ENCODE measurements at regions not wholly inside any gene's neighbourhood (a gene's known extent, or its start where the extent isn't known, plus 50 kb on each side); places are given as distances from the start of the nearest gene placed in this dataset.

DNA sequence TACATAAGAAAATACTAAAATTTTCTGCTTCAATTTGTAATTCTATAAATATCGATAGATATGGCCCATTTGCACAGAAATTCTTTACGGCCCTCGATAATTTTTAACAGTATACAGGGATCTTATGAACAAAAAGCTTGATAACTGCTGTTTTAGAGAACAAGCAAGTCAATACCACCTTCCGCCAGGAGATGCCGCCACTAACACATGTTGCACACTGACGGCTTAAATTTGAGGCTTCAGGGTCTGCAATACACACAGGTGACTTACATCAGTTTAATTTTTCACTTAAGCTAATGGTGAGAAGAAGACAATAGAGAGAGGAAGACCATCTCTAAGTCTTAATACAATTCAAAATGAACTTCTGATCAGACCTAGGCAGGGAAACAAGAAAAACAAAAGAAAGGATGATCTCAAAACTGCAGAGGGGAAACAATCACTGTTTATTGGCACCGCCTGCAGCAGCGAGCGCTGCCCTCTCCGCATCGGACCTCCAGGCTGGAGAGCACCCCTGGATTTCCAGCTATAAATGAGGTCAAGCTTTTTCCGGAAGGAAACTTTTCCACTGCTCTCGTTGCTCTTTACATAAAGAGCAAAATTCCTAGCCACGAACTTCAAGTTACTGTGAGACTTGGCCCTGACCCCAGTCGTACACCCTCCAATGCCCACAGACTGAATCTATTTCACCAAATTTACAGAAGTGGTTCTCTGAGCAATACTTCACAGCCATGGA lies 53.9 kb downstream of the OTOR start:
- H3K4me3 Mint-ChIP-seq, result no peak overlapping the region
- CTCF ChIA-PET, result interaction anchor here (0.9 to 3.2 kb wide), 6 partner anchors 9 to 629 kb away, joined by 4 to 48 read pairs (median 4); no protein-coding TSS in a partner anchor
- intact Hi-C loops (cut with micrococcal nuclease), result loop anchor here (1.0 to 5.0 kb wide), 3 partner anchors 19 to 1475 kb away; no protein-coding TSS in a partner anchor
- peak; percentile 37 for ATAC-seq (ENCODE audit: low read depth)
- no peaks in the 10 kb centered on the region for H3K36me3 Mint-ChIP-seq (ENCODE audit: low read depth)
- POLR2A ChIA-PET, result no interaction called here
- H3K9me3 Mint-ChIP-seq, result no peaks in the 10 kb centered on the region
- peak; percentile 84 for TF ChIP-seq CTCF (IDR thresholded peaks at IDR 0.05)
- peaks cover 33% of the 10 kb centered on the region for H3K27me3 Mint-ChIP-seq
- H3K27ac Mint-ChIP-seq, result no peak overlapping the region
- peak; percentile 30 for DNase-seq
- no peaks in the 10 kb centered on the region for H3K4me1 Mint-ChIP-seq

DNA sequence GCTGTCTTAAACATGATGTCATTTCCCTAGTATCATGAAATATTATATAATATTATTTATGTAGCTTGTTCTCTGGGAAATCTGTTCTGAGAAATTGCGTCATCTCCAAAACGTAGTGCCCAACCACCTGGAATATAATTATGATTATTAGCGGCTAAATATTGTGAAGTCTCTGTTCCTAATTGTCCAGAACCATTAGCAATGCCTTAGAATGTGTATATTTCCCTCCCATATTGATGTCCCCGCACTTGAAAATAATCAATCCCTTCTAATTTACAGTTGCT lies 54.4 kb downstream of the OTOR start:
- Mint-ChIP-seq H3K4me1 (no peaks in the 10 kb centered on the region), H3K27ac (no peak overlapping the region), H3K9me3 (no peaks in the 10 kb centered on the region), H3K27me3 (peaks cover 29% of the 10 kb centered on the region), H3K36me3 (ENCODE audit: low read depth) (no peaks in the 10 kb centered on the region), H3K4me3 (no peak overlapping the region)
- intact Hi-C loops (cut with micrococcal nuclease), result loop anchor here (1.0 to 5.0 kb wide), 3 partner anchors 19 to 1475 kb away; no protein-coding TSS in a partner anchor
- ATAC-seq (ENCODE audit: low read depth), result no peak
- CTCF ChIA-PET, result interaction anchor here (1.0 to 3.2 kb wide), 4 partner anchors 14 to 628 kb away, joined by 4 to 48 read pairs (median 8); no protein-coding TSS in a partner anchor
- no peak for DNase-seq
- no peak for TF ChIP-seq CTCF (IDR thresholded peaks at IDR 0.05)
- POLR2A ChIA-PET, result no interaction called here

GRCh38 chr20:16803965-16804792 lies 56.0 kb downstream of the OTOR start:
- TF ChIP-seq CTCF (IDR thresholded peaks at IDR 0.05), result no peak
- Mint-ChIP-seq H3K4me3 (no peak overlapping the region), H3K27ac (no peak overlapping the region), H3K4me1 (no peaks in the 10 kb centered on the region), H3K9me3 (no peaks in the 10 kb centered on the region), H3K36me3 (ENCODE audit: low read depth) (no peaks in the 10 kb centered on the region), H3K27me3 (peaks cover 27% of the 10 kb centered on the region)
- DNase-seq (peak; percentile 24), ATAC-seq (ENCODE audit: low read depth) (no peak)
- POLR2A ChIA-PET, result no interaction called here
- intact Hi-C loops (cut with micrococcal nuclease), result loop anchor here (5.0 kb wide), 1 partner anchor 1473 kb away; no protein-coding TSS in a partner anchor
- CTCF ChIA-PET, result interaction anchor here (0.9 to 3.2 kb wide), 5 partner anchors 9 to 627 kb away, joined by 3 to 48 read pairs (median 8); no protein-coding TSS in a partner anchor

DNA sequence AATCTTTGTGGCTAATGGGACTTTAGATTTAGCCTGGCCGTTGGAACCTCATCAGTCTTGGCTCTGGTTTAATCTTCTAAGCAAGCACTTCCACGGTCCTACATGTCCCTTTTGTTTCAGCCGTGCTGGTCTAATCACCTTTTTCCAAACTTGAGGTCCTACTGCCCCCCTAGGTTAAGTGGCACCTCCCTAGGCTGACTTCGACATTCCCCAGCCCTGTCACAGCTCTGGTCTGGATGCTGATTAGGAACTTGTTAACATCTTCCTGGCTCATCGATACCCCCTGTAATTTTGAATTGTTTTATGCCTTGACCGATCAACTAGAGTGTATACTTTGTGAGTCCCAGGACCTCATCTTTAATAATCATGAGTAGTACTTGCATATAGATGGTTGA lies 56.6 kb downstream of the OTOR start:
- intact Hi-C loops (cut with micrococcal nuclease), result loop anchor here (5.0 kb wide), 1 partner anchor 1473 kb away; no protein-coding TSS in a partner anchor
- no peak for ATAC-seq (ENCODE audit: low read depth)
- Mint-ChIP-seq H3K9me3 (no peaks in the 10 kb centered on the region), H3K27me3 (peaks cover 27% of the 10 kb centered on the region), H3K27ac (no peak overlapping the region), H3K36me3 (ENCODE audit: low read depth) (no peaks in the 10 kb centered on the region), H3K4me1 (no peaks in the 10 kb centered on the region), H3K4me3 (no peak overlapping the region)
- CTCF ChIA-PET, result interaction anchor here (0.9 to 1.7 kb wide), 2 partner anchors 8 to 34 kb away, joined by 3 to 8 read pairs; no protein-coding TSS in a partner anchor
- no peak for DNase-seq
- TF ChIP-seq CTCF (IDR thresholded peaks at IDR 0.05), result no peak
- POLR2A ChIA-PET, result no interaction called here

DNA sequence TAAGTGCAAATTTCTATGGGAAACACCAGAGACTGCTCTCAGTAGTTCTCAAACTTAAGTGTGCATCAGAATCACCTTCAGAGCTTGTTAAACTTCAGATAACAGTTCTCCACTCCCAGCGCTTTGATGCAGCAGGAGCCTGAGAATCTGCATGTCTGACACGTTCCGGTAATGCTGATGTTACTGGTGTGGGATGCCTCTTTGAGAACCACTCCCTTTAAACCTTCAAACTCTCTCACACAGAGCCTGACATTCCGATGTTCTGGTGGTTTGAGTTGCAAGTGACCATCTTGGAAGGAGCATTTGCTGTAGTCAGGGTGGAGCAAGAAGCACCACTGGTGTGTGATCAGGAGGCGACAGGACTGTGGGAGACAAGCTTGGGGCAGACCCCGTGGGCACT lies 57.9 kb downstream of the OTOR start:
- no peak overlapping the region for H3K27ac Mint-ChIP-seq
- ChIA-PET CTCF (no interaction called here), POLR2A (no interaction called here)
- H3K9me3 Mint-ChIP-seq, result no peaks in the 10 kb centered on the region
- intact Hi-C loops (cut with micrococcal nuclease), result no loop called here
- H3K4me3 Mint-ChIP-seq, result no peak overlapping the region
- no peaks in the 10 kb centered on the region for H3K36me3 Mint-ChIP-seq (ENCODE audit: low read depth)
- H3K27me3 Mint-ChIP-seq, result peaks cover 27% of the 10 kb centered on the region
- H3K4me1 Mint-ChIP-seq, result no peaks in the 10 kb centered on the region
- TF ChIP-seq CTCF (IDR thresholded peaks at IDR 0.05), result no peak
- no peak for DNase-seq
- ATAC-seq (ENCODE audit: low read depth), result no peak

All from activated B cell treated with CpG ODN at 0.5 μM for 24 hours (primary cell).